ENCODE measurements at regions not wholly inside any gene's neighbourhood (a gene's known extent, or its start where the extent isn't known, plus 50 kb on each side); places are given as distances from the start of the nearest gene placed in this dataset.

DNA sequence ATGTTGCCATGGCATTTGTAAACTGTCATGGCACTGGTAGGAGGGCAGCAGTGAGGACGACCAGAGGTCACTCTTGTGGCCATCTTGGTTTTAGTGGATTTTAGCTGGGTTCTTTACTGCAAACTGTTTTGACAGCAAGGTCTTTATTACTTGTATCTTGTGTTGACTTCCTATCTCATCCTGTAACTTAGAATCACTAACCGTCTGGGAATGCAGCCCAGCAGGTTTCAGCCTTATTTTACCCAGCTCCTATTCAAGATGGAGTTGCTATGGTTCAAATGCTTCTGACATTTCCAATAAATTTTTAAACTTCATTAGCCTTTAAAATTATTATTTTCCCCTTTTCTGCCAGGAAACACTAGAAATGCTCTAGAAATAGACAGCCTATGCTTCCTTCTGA, 839.1 kb downstream of the NR2F1-AS1 start:
- Histone ChIP-seq H3K9me3 (ENCODE audit: control insufficient read depth in 2 of 2, low read length in 2 of 2) (no peaks in the 10 kb centered on the region), H3K9ac (ENCODE audit: low read depth in 1 of 2, low read length in 2 of 2) (no peak overlapping the region), H3K27me3 (ENCODE audit: control insufficient read depth in 2 of 2, insufficient read depth in 2 of 2, low read length in 2 of 2) (no peaks in the 10 kb centered on the region), H3K4me1 (ENCODE audit: control insufficient read depth in 2 of 2, insufficient read depth in 2 of 2, low read length in 2 of 2) (no peaks in the 10 kb centered on the region), H3K4me3 (ENCODE audit: low read length in 2 of 2) (no peak overlapping the region), H3K27ac (ENCODE audit: low read depth in 2 of 2, low read length in 2 of 2) (no peak overlapping the region), H3K36me3 (ENCODE audit: control insufficient read depth in 2 of 2, insufficient read depth in 2 of 2, low read length in 2 of 2) (no peaks in the 10 kb centered on the region)

DNA sequence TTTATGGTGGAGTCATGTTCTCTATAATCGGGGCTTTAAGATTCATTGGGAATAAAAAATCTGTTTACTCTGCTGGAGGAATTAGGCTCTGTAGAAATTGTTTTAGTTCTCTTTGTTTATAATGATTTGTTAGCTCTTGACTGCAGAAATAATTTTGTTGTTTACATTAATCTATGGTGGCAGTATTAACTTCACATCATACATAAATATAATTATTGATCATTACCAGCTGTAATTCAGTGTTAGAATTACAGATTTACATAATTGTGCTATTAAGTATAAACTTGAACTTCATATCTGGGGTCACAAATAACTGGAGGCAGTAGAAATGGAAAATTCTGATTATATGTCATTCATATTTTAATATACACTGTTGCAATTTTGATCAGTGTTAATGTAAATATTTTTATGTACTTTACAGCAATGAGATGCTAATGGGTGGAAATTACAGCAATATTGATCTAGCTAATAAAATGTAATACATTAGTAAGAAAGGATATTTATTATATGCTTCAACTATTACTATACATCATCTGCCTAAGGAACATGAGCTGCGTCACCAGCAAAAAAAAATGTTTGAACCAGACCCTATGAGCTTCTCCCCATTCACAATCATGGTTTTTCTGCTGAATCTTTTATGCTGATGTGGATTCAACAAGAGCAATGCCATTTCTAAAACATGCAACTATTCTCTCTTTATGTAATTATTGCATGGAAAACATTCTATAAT, 846.6 kb downstream of the NR2F1-AS1 start:
- H3K4me3 ChIP-seq (ENCODE audit: low read length in 2 of 2) = no peak overlapping the region

DNA sequence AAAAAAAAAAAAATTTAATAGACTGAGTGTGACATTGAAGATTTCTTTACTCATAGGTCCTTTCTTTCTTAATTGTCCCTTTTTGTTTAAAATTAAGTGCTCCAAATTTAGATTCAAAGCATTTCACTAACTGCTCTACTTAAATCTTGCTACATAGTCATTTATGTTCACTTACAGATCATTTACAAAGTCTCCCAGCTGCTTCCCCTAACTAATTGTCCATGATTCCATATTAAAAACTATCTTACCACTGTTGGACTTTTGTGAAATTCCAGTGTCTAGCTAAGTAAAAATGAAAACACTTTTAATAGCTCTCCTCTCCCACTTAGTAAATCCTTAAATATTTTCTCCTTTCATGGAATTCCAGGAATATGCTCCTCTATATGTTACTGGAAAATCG, 850.5 kb downstream of the NR2F1-AS1 start:
- Histone ChIP-seq H3K27ac (ENCODE audit: low read depth in 2 of 2, low read length in 2 of 2) (no peak overlapping the region), H3K36me3 (ENCODE audit: control insufficient read depth in 2 of 2, insufficient read depth in 2 of 2, low read length in 2 of 2) (no peaks in the 10 kb centered on the region), H3K4me3 (ENCODE audit: low read length in 2 of 2) (no peak overlapping the region), H3K27me3 (ENCODE audit: control insufficient read depth in 2 of 2, insufficient read depth in 2 of 2, low read length in 2 of 2) (no peaks in the 10 kb centered on the region), H3K4me1 (ENCODE audit: control insufficient read depth in 2 of 2, insufficient read depth in 2 of 2, low read length in 2 of 2) (no peaks in the 10 kb centered on the region), H3K9ac (ENCODE audit: low read depth in 1 of 2, low read length in 2 of 2) (no peak overlapping the region), H3K9me3 (ENCODE audit: control insufficient read depth in 2 of 2, low read length in 2 of 2) (no peaks in the 10 kb centered on the region)

More for the DNA sequence above, 846.6 kb downstream of the NR2F1-AS1 start:
- no peaks in the 10 kb centered on the region for H3K4me1 ChIP-seq (ENCODE audit: control insufficient read depth in 2 of 2, insufficient read depth in 2 of 2, low read length in 2 of 2)
- H3K27me3 ChIP-seq (ENCODE audit: control insufficient read depth in 2 of 2, insufficient read depth in 2 of 2, low read length in 2 of 2) = no peaks in the 10 kb centered on the region
- no peaks in the 10 kb centered on the region for H3K9me3 ChIP-seq (ENCODE audit: control insufficient read depth in 2 of 2, low read length in 2 of 2)
- H3K27ac ChIP-seq (ENCODE audit: low read depth in 2 of 2, low read length in 2 of 2) = no peak overlapping the region
- H3K9ac ChIP-seq (ENCODE audit: low read depth in 1 of 2, low read length in 2 of 2) = no peak overlapping the region
- H3K36me3 ChIP-seq (ENCODE audit: control insufficient read depth in 2 of 2, insufficient read depth in 2 of 2, low read length in 2 of 2) = no peaks in the 10 kb centered on the region

DNA sequence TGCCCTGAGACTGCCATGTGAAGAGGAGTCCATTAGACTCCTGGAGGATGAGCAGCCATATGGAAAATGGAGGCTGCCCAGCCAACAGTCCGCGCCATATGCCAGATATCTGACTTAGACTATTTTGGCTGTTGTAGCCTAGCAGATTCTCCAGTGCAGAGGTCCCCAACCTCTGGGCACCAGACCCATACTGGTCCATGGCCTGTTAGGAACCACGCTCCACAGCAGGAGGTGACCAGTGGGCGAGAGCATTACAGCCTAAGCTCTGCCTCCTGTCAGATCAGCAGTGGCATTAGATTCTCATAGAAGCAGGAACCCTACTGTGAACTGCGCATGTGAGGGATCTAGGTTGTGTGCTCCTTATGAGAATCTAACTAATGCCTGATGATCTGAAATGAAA, 851.9 kb downstream of the NR2F1-AS1 start:
- Histone ChIP-seq H3K9ac (ENCODE audit: low read depth in 1 of 2, low read length in 2 of 2) (no peak overlapping the region), H3K9me3 (ENCODE audit: control insufficient read depth in 2 of 2, low read length in 2 of 2) (no peaks in the 10 kb centered on the region), H3K27ac (ENCODE audit: low read depth in 2 of 2, low read length in 2 of 2) (no peak overlapping the region), H3K27me3 (ENCODE audit: control insufficient read depth in 2 of 2, insufficient read depth in 2 of 2, low read length in 2 of 2) (no peaks in the 10 kb centered on the region), H3K4me3 (ENCODE audit: low read length in 2 of 2) (no peak overlapping the region), H3K36me3 (ENCODE audit: control insufficient read depth in 2 of 2, insufficient read depth in 2 of 2, low read length in 2 of 2) (no peaks in the 10 kb centered on the region), H3K4me1 (ENCODE audit: control insufficient read depth in 2 of 2, insufficient read depth in 2 of 2, low read length in 2 of 2) (no peaks in the 10 kb centered on the region)

DNA sequence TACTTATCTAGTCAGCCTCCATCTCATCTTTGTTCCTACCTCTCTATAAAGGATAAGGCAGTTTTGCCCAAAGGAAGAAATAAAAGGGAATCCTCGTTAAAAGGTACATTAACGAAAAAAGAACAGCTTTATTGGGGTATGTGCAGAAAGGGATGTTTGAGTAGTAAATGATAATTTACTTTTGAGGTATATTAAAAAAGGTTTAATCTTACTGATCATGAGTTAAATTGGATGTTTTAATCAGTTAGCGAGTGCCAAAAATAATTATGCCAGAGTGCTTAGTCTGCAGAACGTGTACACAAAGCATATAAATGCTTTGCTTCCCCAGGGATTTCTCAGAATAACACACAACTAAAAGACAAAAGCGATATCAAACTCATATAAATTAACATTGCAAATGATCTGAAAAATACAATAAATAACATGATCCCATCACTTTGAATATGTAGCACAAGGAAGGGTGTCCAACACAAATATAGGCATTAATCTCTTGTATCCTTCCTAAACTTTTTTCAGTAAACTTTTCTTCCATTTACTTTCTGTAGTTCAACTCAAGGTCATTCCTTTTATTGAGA, 865.0 kb downstream of the NR2F1-AS1 start:
- no peak overlapping the region for H3K27ac ChIP-seq (ENCODE audit: low read depth in 2 of 2, low read length in 2 of 2)
- H3K9me3 ChIP-seq (ENCODE audit: control insufficient read depth in 2 of 2, low read length in 2 of 2) = no peaks in the 10 kb centered on the region
- H3K36me3 ChIP-seq (ENCODE audit: control insufficient read depth in 2 of 2, insufficient read depth in 2 of 2, low read length in 2 of 2) = no peaks in the 10 kb centered on the region
- H3K4me3 ChIP-seq (ENCODE audit: low read length in 2 of 2) = no peak overlapping the region
- no peaks in the 10 kb centered on the region for H3K27me3 ChIP-seq (ENCODE audit: control insufficient read depth in 2 of 2, insufficient read depth in 2 of 2, low read length in 2 of 2)
- H3K4me1 ChIP-seq (ENCODE audit: control insufficient read depth in 2 of 2, insufficient read depth in 2 of 2, low read length in 2 of 2) = no peaks in the 10 kb centered on the region
- no peak overlapping the region for H3K9ac ChIP-seq (ENCODE audit: low read depth in 1 of 2, low read length in 2 of 2)

DNA sequence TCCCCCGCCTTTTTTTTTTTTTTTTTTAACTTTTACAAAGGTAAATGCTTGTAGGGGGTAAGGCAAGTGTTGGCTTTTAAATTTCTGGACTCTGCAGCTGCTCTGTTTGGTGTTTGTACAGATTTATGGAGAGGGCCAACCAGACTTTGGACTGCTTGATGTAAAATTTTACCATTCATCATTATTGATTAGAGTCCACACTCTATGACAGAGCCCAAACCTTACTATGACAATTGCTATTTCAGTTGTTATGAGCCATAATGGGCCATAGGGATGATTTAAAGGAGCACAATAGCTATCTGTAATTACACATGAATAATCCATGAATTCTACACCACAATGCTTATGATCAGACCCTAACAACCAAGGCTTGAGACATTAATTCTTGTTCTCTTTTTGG, 867.2 kb downstream of the NR2F1-AS1 start:
- Histone ChIP-seq H3K27me3 (ENCODE audit: control insufficient read depth in 2 of 2, insufficient read depth in 2 of 2, low read length in 2 of 2) (no peaks in the 10 kb centered on the region), H3K4me1 (ENCODE audit: control insufficient read depth in 2 of 2, insufficient read depth in 2 of 2, low read length in 2 of 2) (no peaks in the 10 kb centered on the region), H3K27ac (ENCODE audit: low read depth in 2 of 2, low read length in 2 of 2) (no peak overlapping the region), H3K9ac (ENCODE audit: low read depth in 1 of 2, low read length in 2 of 2) (no peak overlapping the region), H3K9me3 (ENCODE audit: control insufficient read depth in 2 of 2, low read length in 2 of 2) (no peaks in the 10 kb centered on the region), H3K4me3 (ENCODE audit: low read length in 2 of 2) (no peak overlapping the region), H3K36me3 (ENCODE audit: control insufficient read depth in 2 of 2, insufficient read depth in 2 of 2, low read length in 2 of 2) (no peaks in the 10 kb centered on the region)

DNA sequence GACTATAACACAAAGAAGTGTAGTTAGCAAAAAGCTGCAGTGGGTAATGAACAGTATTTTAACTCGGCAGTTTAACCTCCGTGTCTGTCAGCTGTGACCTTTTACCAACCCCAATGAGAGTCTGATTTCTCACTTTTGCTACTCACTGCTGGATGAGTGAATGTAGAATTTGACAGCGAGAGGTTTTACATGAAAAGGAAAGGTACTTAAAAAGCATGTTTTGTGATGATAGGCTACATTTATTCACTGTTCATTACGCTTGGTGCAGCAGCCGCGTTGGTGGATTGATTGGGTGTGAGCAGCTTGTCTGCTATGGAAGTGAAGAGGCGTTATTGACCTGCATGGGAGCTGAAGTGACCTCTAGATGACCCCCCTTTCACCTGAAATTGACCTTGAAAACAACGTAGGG, 867.7 kb downstream of the NR2F1-AS1 start:
- Histone ChIP-seq H3K4me3 (ENCODE audit: low read length in 2 of 2) (no peak overlapping the region), H3K4me1 (ENCODE audit: control insufficient read depth in 2 of 2, insufficient read depth in 2 of 2, low read length in 2 of 2) (no peaks in the 10 kb centered on the region), H3K27ac (ENCODE audit: low read depth in 2 of 2, low read length in 2 of 2) (no peak overlapping the region), H3K27me3 (ENCODE audit: control insufficient read depth in 2 of 2, insufficient read depth in 2 of 2, low read length in 2 of 2) (no peaks in the 10 kb centered on the region), H3K9ac (ENCODE audit: low read depth in 1 of 2, low read length in 2 of 2) (no peak overlapping the region), H3K36me3 (ENCODE audit: control insufficient read depth in 2 of 2, insufficient read depth in 2 of 2, low read length in 2 of 2) (no peaks in the 10 kb centered on the region), H3K9me3 (ENCODE audit: control insufficient read depth in 2 of 2, low read length in 2 of 2) (no peaks in the 10 kb centered on the region)

DNA sequence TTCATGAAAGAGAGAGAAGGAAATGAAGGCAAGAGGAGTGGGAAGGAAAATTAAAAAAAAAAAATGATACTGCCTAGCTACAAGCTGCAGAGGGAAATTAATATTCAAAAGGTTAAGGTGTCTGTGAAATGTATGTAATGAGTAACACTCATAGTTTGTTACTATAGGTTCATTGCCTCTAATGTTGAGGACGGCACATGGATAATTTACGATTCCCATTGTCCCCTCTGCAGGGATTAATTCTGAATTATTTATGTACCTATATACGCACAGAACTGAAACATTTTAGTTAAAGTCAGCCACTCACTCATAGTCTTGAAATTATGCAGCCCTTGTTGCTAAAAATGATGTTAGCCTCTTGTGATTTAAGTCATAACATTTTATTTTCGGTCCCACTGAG, 869.1 kb downstream of the NR2F1-AS1 start:
- Histone ChIP-seq H3K27me3 (ENCODE audit: control insufficient read depth in 2 of 2, insufficient read depth in 2 of 2, low read length in 2 of 2) (no peaks in the 10 kb centered on the region), H3K36me3 (ENCODE audit: control insufficient read depth in 2 of 2, insufficient read depth in 2 of 2, low read length in 2 of 2) (no peaks in the 10 kb centered on the region), H3K9me3 (ENCODE audit: control insufficient read depth in 2 of 2, low read length in 2 of 2) (no peaks in the 10 kb centered on the region), H3K4me3 (ENCODE audit: low read length in 2 of 2) (no peak overlapping the region), H3K9ac (ENCODE audit: low read depth in 1 of 2, low read length in 2 of 2) (no peak overlapping the region), H3K4me1 (ENCODE audit: control insufficient read depth in 2 of 2, insufficient read depth in 2 of 2, low read length in 2 of 2) (no peaks in the 10 kb centered on the region), H3K27ac (ENCODE audit: low read depth in 2 of 2, low read length in 2 of 2) (no peak overlapping the region)

DNA sequence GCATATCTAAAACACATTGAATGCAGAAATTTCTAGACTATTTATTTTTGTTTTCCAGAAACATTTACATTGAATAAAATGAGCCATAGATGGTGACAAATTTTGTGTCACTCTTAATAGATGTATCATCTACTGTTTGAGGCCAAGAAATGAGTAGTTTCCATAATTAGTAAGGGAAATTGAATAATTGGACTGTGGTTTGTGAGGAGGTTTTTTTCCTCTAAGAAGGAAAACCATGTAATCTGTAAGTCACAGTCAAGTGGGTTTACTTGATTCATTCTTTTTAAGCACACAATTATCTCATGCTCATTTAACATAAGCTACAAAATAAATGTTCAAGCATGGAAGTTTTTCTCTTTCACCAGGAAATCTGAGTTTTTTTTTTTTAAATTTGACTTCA, 876.4 kb downstream of the NR2F1-AS1 start:
- no peaks in the 10 kb centered on the region for H3K36me3 ChIP-seq (ENCODE audit: control insufficient read depth in 2 of 2, insufficient read depth in 2 of 2, low read length in 2 of 2)
- H3K9ac ChIP-seq (ENCODE audit: low read depth in 1 of 2, low read length in 2 of 2) = no peak overlapping the region
- no peaks in the 10 kb centered on the region for H3K4me1 ChIP-seq (ENCODE audit: control insufficient read depth in 2 of 2, insufficient read depth in 2 of 2, low read length in 2 of 2)
- H3K9me3 ChIP-seq (ENCODE audit: control insufficient read depth in 2 of 2, low read length in 2 of 2) = no peaks in the 10 kb centered on the region
- no peak overlapping the region for H3K27ac ChIP-seq (ENCODE audit: low read depth in 2 of 2, low read length in 2 of 2)
- no peak overlapping the region for H3K4me3 ChIP-seq (ENCODE audit: low read length in 2 of 2)
- H3K27me3 ChIP-seq (ENCODE audit: control insufficient read depth in 2 of 2, insufficient read depth in 2 of 2, low read length in 2 of 2) = no peaks in the 10 kb centered on the region

DNA sequence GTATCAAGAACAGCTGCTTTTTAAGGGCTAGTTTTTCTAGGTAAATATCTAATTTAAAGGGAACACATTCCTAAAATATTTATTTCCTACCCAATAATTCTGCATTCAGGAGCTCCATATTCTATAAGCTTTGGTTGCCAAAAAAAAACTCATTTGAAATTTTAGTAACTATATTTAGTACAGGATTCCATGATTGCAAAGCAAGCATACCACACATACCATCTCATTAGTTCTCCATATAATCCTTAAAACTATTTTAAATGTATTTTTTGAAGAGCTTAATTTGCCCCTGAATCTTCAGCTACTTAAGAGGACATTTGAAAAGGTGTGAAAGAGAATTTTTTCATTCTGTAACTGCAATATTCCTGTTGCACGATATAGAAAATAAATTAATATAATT, 877.0 kb downstream of the NR2F1-AS1 start:
- Histone ChIP-seq H3K4me3 (ENCODE audit: low read length in 2 of 2) (no peak overlapping the region), H3K27me3 (ENCODE audit: control insufficient read depth in 2 of 2, insufficient read depth in 2 of 2, low read length in 2 of 2) (no peaks in the 10 kb centered on the region), H3K36me3 (ENCODE audit: control insufficient read depth in 2 of 2, insufficient read depth in 2 of 2, low read length in 2 of 2) (no peaks in the 10 kb centered on the region), H3K9ac (ENCODE audit: low read depth in 1 of 2, low read length in 2 of 2) (no peak overlapping the region), H3K9me3 (ENCODE audit: control insufficient read depth in 2 of 2, low read length in 2 of 2) (no peaks in the 10 kb centered on the region), H3K27ac (ENCODE audit: low read depth in 2 of 2, low read length in 2 of 2) (no peak overlapping the region), H3K4me1 (ENCODE audit: control insufficient read depth in 2 of 2, insufficient read depth in 2 of 2, low read length in 2 of 2) (no peaks in the 10 kb centered on the region)

Measured in mucosa of rectum (tissue), 2 donors.